ENCODE measurements at regions not wholly inside any gene's neighbourhood (a gene's known extent, or its start where the extent isn't known, plus 50 kb on each side); places are given as distances from the start of the nearest gene placed in this dataset.

GRCh38 chr3:15919971-15920370 lies 122.2 kb upstream of the ANKRD28 start:
- H3K9ac ChIP-seq (replicated peaks; ENCODE audit: extremely low read depth, insufficient read depth, low read length): no peak overlapping the region
- H3K4me1 ChIP-seq (ENCODE audit: control insufficient read depth, extremely low read depth, insufficient read depth, low read length): no peaks in the 10 kb centered on the region
- H3K79me2 ChIP-seq (ENCODE audit: control insufficient read depth, insufficient read depth, low read length): no peaks in the 10 kb centered on the region
- ChIA-PET POLR2A (no interaction called here), CTCF (no interaction called here)
- dilution Hi-C loops (cut with MboI; ENCODE audit: extremely low pct_ligation_motif_present, low sequenced_read_pairs): no loop called here
- no peaks in the 10 kb centered on the region for H3K9me3 ChIP-seq (replicated peaks; ENCODE audit: control insufficient read depth, insufficient read depth, low read length)
- FAIRE-seq (no peak), DNase-seq (ENCODE audit: low read depth, low spot score) (no peak)
- no peaks in the 10 kb centered on the region for H3K36me3 ChIP-seq (ENCODE audit: control insufficient read depth in 2 of 2, extremely low read depth in 1 of 2, insufficient read depth in 2 of 2, low read length in 2 of 2)
- BruUV-seq (replicated peaks): no TSS peak
- H3K27ac ChIP-seq (ENCODE audit: insufficient read depth, low read depth, low read length): no peak overlapping the region
- TF ChIP-seq MAX (IDR thresholded peaks at IDR 0.05; ENCODE audit: insufficient read depth, insufficient read length) (no peak), MYC (IDR thresholded peaks at IDR 0.05; ENCODE audit: low read depth, low read length) (no peak), CTCF (IDR thresholded peaks at IDR 0.05; ENCODE audit: extremely low read depth in 1 of 2, insufficient read depth in 1 of 2, low read depth in 1 of 2, low read length in 2 of 2) (no peak), JUN (IDR thresholded peaks at IDR 0.05; ENCODE audit: borderline replicate concordance, insufficient read depth, insufficient read length, low read depth) (no peak), FOS (IDR thresholded peaks at IDR 0.05; ENCODE audit: borderline replicate concordance, insufficient read depth, low read length) (no peak)
- intact Hi-C loops (cut with micrococcal nuclease): no loop called here
- H3K9me1 ChIP-seq (replicated peaks; ENCODE audit: control insufficient read depth, extremely low read depth, insufficient read depth, low read length): no peaks in the 10 kb centered on the region
- no peaks in the 10 kb centered on the region for H3K27me3 ChIP-seq (ENCODE audit: control insufficient read depth in 2 of 2, insufficient read depth in 2 of 2, low read length in 2 of 2)
- no peak overlapping the region for H3K4me3 ChIP-seq (replicated peaks in 1 of 3; ENCODE audit: insufficient read depth in 1 of 3, low read depth in 1 of 3, low read length in 3 of 3)
- H4K20me1 ChIP-seq (replicated peaks; ENCODE audit: control insufficient read depth, extremely low read depth, insufficient read depth, low read length): no peaks in the 10 kb centered on the region
- H3K4me2 ChIP-seq (ENCODE audit: insufficient read depth, low read length): no peak overlapping the region
- no peak overlapping the region for H2AFZ ChIP-seq (ENCODE audit: low read depth, low read length)

Data from endothelial cell of umbilical vein (primary cell).